ENCODE measurements at regions not wholly inside any gene's neighbourhood (a gene's known extent, or its start where the extent isn't known, plus 50 kb on each side); places are given as distances from the start of the nearest gene placed in this dataset.
A peak's percentile ranks its signal among the peaks of the same experiment; 100 is the strongest.
"Not testable (repeated sequence)": the region's sequence is repeated elsewhere in the genome, so short reads cannot be mapped to it uniquely, and the experiment has no call there.

DNA sequence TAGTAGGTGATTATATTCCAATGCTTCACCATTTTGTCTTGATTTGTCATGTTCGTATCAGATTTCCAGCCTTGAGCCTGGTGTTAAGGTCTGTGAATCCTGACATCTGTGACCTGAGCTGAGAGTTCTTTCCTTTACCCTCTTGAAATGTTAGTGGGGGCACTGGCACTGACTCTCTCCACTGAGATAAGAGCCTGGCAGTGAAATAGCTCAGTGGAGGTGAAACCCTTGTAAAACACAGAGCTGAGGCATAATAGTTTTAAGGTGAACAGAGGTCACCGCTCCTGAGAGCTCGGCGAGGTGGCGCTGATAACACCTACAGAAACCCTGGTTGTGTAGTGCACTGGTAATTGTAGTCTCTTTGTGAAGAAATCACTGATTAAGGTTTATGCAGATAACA, 748.2 kb downstream of the DIAPH3 start:
- no peak for DNase-seq (ENCODE audit: low spot score)

DNA sequence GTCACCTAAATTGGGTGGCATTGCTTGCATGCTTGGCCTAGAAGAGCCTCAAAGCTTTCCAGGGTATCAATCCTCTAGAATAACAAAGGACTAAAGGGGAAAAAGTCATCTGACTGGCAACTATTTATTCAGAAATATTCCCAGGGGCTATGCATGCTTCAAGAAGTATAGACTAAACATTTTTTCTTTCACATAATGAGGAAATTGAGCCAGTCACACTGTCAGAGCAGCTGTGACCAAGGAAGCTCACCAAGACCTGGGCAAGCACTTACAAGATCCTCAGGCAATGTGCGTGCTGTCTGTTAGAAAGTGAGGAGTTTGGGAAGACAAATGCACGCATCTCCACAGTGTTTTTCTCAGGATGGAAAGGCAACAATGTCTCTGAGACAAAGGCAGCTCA, 747.2 kb downstream of the DIAPH3 start:
- DNase-seq (ENCODE audit: low spot score): no peak

DNA sequence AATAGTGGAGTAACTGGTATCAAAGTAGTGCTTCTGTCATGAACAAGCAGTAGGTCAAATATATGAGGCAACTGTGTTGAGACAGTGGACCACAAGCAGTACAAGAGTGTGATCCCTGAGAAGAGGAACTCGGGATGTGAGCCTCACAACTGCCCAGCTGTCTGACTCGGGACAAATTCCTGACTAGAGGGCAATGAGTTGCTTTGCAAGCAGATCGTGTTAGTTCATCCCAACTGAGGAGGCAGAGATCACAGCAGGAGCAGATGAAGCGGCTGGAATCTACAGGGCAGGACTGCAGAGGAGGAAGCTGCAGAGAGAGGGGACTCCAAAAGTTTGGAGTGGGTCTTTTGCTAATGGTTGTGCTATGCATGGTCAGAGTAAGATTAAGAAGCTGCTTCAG, 741.1 kb downstream of the DIAPH3 start:
- DNase-seq (ENCODE audit: low spot score): no peak

DNA sequence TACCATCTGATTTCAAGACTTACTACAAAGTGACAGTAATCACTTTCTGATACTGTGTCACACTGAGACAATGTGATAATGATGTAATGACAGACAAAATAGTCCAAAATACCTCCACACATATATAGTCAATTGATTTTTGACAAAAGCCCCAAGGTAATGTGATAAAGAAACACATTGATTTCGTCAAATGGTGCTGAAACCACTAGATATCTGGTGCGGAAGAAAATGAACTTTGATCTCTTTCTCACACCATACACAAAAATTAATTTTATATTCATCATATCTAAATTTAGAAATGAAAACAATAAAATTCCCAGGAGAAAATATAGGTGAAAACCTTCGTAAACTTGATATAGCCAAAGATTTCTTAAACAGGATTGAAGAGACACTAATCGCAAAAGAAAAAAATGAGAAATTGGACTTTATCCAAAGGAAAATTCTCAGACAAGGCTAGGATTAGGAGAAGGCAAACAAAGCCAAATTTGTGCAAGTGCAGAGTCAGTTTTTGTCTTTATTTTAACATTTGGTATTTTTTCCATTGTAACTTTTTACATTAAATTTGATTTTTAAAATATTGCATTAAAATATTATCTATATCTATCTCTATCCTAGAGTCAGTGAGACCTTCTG, 739.9 kb downstream of the DIAPH3 start:
- DNase-seq (ENCODE audit: low spot score): no peak

DNA sequence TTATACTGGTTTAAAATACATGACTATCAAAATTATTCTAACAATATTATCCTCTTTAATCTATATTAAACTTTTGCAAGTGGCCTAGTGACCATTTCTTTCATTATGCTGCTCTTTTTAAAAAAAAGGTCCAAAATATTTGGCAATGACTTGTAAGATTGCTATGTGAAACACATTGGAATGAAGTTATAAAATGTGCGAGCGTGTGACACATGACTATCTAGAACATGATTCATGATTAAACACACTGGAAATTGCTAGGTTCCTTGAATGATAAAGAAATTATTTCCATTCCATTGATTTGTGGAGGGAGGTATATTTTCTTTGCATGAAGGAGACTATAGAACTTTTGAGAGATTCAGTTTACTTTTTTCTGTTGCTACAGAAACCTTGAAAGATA, 739.1 kb downstream of the DIAPH3 start:
- DNase-seq (ENCODE audit: low spot score): no peak

DNA sequence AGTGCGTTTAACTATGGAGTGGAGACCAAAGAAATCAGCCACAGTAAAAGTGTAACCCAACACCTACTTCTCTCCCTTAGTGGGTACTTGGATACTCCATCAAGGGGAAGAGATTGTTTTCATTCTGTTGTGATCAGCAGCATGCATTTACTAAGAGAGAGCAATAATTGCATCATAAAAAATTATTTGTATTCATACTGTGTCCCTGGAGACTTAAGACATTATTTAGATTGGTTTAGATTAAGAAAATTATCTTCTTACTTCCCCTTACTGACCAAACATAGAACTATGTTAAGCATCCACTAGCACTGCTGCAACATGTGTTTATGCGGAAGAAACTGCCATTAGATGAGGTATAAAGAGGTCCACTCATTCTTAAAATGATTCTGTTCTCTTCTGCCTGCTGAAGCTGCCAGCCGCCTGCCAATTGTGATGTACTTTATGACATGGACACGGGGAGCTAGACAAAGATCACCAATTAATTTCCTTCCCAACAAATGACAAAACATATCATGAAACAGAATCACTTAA, 738.5 kb downstream of the DIAPH3 start:
- no peak for DNase-seq (ENCODE audit: low spot score)

DNA sequence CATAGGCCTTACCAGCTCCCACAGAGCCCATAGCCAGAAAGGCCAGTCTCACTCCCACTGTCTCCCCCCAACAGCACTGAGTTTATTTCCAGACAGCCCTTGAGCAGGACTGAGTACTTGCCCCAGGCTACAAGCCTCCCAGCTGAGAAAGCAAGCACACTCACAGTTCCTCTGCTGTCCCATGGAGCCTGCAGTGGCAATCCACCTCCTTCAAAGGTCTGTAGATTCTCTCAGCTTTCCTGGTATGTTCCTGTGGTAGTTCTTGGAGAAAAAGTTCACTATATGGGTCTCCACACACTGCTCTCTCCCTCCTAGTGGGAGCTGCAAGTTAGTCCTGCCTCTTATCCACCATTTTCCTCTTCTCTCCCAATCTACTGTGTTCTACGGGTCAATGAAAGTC, 728.7 kb downstream of the DIAPH3 start:
- no peak for DNase-seq (ENCODE audit: low spot score)

DNA sequence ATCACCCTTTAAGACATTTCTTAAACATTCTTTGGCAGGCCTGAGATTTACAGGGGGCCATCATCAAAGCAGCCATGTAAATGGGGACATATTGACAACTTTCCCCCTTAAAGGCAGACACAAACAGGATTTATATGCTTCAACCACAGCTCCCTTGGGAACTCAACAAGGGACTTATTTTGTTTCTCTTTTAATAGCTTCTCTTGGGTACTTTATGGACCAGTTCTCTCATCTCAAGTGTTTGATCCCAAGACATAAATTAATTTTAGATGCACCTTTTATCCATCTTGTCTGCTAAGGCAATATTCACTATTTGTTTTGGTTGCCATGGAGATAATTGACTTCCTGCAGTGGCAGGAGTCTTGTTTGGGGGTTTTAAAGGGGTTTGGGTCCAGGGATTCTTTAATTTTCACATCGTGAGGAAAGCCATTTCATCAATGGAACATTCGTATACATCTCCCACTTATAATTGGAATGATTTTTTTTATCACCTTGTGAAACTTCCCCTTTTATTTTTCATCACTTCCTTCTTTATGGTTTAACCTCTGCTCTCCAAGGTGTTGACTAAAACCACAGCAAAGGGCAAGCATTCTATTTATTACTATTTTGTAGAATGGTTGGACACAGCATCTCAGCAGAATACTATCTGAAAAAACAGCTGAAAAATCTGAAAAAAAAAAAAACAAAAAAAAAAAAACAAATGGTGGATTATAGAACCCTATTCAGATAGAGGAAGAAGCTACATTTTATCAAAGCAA, 726.0 kb downstream of the DIAPH3 start:
- peak; percentile 24 for DNase-seq (ENCODE audit: low spot score)

DNA sequence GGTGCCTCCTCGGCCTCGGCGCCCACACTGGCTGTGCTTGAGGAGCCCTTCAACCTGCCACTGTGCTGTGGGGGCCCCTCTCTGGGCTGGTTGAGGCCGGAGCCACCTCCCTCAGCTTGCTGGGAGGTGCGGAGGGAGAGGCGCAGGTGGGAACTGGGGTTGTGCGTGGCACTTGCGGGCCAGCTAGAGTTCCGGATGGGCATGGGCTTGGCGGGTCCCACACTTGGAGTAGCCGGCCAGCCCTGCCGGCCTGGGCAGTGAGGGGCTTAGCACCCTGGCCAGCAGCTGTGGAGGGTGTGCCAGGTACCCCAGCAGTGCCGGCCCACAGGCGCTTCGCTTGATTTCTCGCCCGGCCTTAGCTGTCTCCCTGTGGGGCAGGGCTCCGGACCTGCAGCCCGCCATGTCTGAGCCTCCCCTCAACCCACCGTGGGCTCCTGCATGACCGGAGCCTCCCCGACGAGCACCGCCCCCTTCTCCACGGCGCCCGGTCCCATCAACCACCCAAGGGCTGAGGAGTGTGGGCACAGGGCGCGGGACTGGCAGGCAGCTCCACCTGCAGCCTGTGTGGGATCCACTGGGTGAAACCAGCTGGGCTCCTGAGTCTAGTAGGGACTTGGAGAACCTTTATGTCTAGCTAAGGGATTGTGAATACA, 723.8 kb downstream of the DIAPH3 start:
- no peak for DNase-seq (ENCODE audit: low spot score)

DNA sequence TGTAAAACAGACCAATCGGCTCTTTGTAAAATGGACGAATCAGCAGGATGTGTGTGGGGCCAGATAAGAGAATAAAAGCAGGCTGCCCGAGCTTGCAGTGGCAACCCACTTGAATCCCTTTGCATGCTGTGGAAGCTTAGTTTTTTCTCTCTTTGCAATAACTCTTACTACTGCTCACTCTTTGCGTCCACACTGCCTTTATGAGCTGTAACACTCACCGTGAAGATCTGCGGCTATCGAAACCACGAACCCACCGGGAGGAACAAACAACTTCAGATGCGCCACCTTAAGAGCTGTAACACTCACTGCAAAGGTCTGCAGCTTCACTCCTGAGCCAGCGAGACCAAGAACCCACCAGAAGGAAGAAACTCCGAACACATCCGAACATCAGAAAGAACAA, 722.7 kb downstream of the DIAPH3 start:
- not testable (repeated sequence) for DNase-seq (ENCODE audit: low spot score)

DNA sequence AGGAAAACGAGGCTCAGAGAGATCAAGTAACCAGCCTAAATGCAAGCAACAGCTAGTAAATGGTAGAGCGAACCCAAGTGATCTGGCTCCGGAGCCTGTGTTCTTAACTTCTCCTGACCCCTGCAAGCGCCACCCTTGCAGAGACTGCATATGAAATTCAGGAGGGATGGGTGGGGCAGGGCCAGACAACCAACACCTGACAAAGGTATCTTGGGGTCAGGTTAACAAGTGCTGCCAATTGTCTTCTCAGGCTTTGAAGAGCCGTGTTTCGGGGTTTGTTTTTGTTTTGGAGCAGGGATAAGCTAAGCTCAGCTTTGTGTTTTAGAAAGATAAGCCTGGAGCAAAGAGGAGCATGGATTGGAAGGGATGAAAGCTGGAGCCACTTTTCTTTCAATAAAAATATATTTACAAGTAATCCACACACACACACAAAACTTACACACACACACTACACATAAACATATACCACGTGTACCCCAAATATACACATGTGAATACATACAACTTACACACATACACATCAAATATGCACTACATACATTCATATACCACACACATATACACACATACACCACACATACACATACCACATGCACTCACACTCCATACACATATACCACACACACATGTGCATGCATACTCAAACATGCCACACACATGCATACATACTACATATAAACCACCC, 722.0 kb downstream of the DIAPH3 start:
- DNase-seq (ENCODE audit: low spot score): no peak

DNA sequence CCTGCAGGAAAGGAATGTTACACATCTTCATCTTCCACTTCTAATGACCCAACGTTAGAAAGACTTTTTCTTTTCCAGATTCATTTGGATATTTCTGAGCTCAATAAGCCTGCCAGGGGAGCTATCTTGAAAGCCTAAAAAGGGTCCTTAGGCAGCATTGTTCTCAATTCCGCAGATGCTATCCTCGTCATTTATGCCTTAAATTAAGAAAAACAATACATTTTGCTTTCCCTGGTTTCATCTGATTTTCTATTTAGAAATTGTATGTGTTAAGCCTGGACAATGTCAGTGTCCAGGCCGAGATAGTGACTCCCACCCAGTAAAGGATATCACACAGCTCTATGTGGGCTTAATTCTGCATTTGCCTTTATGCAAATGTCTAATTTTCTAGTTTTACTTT, 721.3 kb downstream of the DIAPH3 start:
- DNase-seq (ENCODE audit: low spot score): no peak

DNA sequence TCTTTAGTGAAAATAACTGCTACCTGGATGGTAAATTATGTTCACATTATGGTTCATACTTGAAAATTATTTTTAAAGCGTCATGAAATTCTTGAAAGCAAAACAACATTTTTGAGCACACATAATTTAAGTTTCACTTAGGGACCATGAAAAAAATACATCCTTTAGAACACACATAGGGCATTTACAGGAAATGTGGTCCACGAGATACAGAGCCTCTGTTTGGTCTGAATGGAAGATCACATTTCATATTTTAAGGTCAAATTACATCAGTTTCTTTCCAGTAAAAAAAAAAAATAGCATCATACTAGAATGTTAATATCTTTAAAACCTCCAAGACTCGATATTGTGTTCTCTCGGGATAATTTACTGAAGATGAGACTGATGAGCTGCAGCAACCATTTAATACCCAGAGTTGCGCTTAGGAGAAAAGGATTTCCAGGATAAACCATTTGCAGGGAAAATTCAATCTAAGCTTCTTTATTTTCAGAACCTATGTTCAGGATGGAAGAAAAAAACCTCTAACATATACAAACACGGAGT, 720.7 kb downstream of the DIAPH3 start:
- DNase-seq (ENCODE audit: low spot score): no peak

DNA sequence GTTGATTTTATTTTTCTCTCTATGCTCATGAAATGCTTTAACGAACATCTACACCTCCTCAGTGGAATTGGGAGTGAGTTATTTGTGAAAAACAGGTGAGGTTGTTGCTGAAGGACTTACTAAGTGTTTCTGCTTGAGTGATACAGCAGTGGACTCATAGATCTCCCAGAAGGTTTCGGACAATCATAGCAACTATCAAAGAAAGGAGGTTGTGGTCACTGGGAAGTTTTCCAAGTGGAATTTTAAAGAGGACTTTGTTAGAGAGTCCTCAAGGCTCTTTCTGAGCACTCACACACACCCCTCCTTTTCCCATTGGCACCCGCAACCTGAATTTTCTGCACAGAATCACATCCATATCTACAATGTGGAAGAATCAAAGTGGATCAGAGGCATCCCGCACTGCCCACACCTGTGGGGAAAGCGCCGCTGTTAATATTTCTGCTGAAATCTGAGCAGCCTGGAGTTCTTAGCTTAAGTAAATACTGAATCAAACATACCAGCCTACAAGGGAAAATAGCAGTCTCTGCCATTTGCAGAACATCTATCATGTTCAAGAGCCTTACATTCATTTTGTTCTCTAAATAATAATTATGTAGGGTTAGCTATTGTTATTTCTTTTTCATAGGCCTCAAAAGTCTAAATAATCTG, 719.4 kb downstream of the DIAPH3 start:
- DNase-seq (ENCODE audit: low spot score): no peak

DNA sequence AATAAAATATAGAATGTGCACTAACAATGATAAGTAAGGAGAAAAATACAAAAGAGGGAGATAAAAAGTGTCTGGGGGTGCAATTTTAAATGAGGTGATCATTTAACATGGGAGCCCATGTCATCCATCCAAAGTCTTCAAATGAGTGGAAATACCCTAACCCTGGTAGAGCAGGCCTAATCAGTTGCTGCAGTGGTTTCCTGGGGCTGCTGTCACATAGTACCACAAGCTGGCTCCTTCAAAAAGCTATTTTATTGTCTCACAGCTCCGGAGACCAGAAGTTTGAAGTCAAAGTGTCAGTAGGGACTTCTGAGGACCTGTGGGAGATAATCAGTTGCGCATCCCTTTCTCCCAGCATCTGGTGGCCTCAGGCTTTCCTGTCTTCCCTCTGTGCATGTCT, 717.9 kb downstream of the DIAPH3 start:
- DNase-seq (ENCODE audit: low spot score): no peak

DNA sequence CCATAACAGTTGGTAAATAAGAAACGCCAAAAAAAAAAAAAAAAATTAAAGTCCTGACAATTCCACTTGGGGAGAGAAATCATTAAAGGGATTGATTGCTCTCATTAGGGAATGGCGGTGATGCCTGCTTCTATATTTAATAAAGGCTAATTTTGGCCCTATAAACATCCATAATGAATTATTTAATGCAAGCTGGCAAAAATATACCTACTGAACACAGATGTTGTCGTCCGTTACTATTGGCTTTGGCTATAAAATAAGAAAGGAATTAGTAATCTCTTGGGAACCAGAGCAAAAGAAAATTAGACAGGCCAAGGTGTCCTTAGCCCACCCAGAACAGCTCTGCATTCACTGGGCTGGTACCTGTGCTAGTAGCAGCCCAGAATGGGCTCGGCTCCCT, 717.3 kb downstream of the DIAPH3 start:
- DNase-seq (ENCODE audit: low spot score): no peak

DNA sequence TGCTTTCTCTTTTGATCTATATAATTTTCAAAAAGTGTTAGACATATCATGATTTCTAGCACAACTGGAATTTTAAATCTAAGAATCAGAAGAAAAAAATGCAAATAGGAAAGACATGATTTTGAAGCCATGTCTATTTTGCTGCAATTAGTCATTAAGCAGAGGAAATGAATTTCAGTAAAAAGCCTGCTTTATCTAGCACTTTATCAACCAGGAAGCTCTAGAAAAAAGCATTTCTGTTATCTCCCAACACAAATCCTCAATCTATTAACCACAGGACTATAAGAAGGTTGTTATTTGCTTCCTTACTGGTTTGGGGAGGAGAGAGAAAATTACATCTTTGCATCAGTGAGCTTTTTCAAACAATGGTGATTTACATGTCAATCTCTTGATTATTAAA, 716.7 kb downstream of the DIAPH3 start:
- DNase-seq (ENCODE audit: low spot score): no peak

DNA sequence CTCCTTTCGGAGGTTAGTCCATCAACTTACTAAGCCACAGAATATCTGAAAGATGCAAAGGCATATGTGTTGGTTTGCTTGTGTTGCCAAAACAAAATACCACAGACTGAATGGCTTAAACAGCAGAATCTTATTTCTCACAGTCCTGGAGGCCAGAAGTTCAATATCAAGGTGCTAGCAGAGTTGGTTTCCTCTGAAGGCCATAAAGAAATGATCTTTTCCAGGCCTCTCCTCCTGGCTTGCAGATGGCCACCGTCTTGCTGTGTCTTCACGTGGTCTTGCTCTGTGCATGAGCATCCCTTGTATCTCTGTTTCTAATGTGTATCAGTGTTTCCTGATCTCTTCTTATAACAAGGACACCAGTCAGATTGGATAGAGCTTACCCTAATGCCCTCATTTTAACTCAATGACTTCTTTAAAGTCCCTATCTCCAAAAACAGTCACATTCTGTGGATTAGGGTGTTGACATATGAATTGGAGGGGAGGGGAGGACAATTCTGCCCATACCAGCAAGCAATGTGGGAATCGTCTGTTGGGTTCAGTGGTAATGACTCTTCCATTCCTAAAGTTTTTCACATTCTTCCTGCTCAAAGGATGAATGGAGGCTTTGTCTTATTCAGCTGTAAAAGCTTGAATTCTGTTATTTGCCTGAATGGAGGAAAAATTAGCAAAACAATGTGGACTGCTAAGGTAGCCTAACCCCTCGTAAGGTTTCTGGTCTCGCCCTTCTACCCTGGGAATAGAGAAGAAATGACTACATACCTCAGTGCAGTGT, 715.7 kb downstream of the DIAPH3 start:
- no peak for DNase-seq (ENCODE audit: low spot score)

DNA sequence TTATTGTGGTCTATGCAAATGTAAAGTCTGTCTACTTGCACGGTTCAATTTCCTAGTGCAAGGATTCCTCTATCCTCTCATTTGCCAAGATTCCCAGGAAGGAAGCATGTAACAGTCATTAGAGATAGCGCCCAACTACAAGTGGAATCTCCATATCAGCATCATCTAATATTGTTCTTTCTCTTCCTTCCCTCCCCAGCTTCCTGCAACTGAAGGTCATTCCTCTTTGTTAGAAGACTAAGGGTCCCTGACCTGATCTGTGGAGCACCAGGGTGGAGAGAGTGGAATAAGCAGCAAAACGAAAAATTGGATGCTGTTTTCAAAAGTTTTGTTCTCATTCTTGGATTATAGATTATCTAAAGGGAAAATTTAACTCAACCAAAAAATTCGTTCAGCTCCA, 714.0 kb downstream of the DIAPH3 start:
- no peak for DNase-seq (ENCODE audit: low spot score)

DNA sequence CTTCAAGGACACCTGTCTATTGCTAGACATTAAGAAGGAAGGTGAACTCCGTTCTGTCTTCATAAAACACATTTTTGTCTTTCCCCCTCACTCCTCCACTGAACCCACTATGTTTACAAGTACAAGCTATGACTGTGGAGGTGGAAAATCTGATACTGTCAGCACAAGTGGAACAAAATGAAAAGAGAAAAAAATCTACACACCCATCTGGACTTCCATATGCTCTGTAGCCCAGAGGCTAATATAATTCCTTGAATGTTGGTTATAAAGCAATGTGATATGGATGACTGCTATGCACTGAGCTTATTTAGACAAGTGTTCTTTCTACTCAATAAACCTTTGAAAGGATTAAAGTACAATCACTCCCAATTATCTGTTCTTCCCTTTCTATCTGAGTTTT, 713.5 kb downstream of the DIAPH3 start:
- no peak for DNase-seq (ENCODE audit: low spot score)

DNA sequence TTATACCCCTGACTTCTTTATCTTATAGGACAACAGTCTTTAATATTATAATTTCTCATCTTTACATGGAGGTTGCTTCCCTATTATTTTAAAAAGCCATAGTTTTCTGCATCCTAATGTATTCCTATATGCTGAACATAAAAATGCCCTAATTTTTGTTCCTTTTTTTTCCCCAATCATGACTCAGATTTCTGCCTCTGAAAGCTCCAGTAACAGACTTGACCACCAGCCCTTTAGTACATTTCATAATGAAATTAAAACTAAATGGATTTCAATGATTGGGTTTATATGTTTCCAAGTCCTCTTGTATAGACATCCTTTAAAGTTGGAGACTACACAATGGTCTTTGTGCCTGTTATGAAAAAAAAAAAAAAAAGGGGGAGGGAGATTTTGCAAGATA, 712.5 kb downstream of the DIAPH3 start:
- no peak for DNase-seq (ENCODE audit: low spot score)
